Vagina (tissue), 2 donors: ENCODE measurements at regions not wholly inside any gene's neighbourhood (a gene's known extent, or its start where the extent isn't known, plus 50 kb on each side); places are given as distances from the start of the nearest gene placed in this dataset.

Experiments used
- DNase-seq, 2 donors: peaks; one replicate each; pipeline ENCODE4 v3.0.0-alpha.2; 2017; ENCODE audit errors: extremely low spot score in 2 of 2
- H3K27ac ChIP-seq: fragments of 200-600 bp; sonication (generic); one replicate; pipeline ENCODE4 v1.5.1; 2019
- H3K27me3 ChIP-seq: fragments of 200-600 bp; sonication (generic); one replicate; pipeline ENCODE4 v1.5.1; 2019
- H3K36me3 ChIP-seq, 2 donors: fragments of 200-600 bp; sonication (generic); one replicate each; pipeline ENCODE4 v1.5.1; 2017 to 2019
- H3K4me1 ChIP-seq: fragments of 200-600 bp; sonication (generic); one replicate; pipeline ENCODE4 v1.5.1; 2019
- H3K4me3 ChIP-seq, 2 donors: fragments of 200-600 bp; sonication (generic); 1 replicate in 1 of 2; 2 replicates in 1 of 2; pipeline ENCODE4 v1.5.1; 2016 to 2019
- H3K9me3 ChIP-seq: fragments of 200-600 bp; sonication (generic); one replicate; pipeline ENCODE4 v1.5.1; 2019
- POLR2A ChIP-seq, 2 donors: fragments of 450-650 bp; IDR thresholded peaks; one replicate each; pipeline ENCODE4 v1.6.1; 2017; ENCODE audit warnings: antibody characterized with exemption in 2 of 2, mild to moderate bottlenecking in 2 of 2, moderate library complexity in 2 of 2
- POLR2AphosphoS5 ChIP-seq, 2 donors: sonication (generic); formaldehyde crosslinking; IDR thresholded peaks; one replicate each; pipeline ENCODE4 v1.9.0; 2017; ENCODE audit warnings: antibody characterized with exemption in 2 of 2, mild to moderate bottlenecking in 2 of 2, low read depth in 1 of 2; ENCODE audit not compliant: insufficient read depth in 1 of 2
- intact Hi-C: fragments of 100-400 bp; cut with DNase I; formaldehyde crosslinking; loops from one replicate; pipeline ENCODE4 v1.15.1; 2023
- TF ChIP-seq, protein P1 (sequence below), 3 experiments: fragments of 450-650 bp in 2 of 3; fragments of 200-600 bp in 1 of 3; sonication (generic) in 1 of 3; IDR thresholded peaks; one replicate each; pipeline ENCODE4 v1.5.1; 2017 to 2019; ENCODE audit warnings: antibody characterized with exemption in 3 of 3, mild to moderate bottlenecking in 2 of 3, moderate library complexity in 2 of 3

- Histone ChIP-seq H3K4me3 (no peak overlapping the region), H3K4me1 (no peaks in the 10 kb centered on the region), H3K27me3 (no peaks in the 10 kb centered on the region), H3K9me3 (no peaks in the 10 kb centered on the region), H3K27ac (no peak overlapping the region), H3K36me3 (no peaks in the 10 kb centered on the region)
- no peak for DNase-seq
- intact Hi-C loops, result no loop called here
- TF ChIP-seq, protein P1, sequence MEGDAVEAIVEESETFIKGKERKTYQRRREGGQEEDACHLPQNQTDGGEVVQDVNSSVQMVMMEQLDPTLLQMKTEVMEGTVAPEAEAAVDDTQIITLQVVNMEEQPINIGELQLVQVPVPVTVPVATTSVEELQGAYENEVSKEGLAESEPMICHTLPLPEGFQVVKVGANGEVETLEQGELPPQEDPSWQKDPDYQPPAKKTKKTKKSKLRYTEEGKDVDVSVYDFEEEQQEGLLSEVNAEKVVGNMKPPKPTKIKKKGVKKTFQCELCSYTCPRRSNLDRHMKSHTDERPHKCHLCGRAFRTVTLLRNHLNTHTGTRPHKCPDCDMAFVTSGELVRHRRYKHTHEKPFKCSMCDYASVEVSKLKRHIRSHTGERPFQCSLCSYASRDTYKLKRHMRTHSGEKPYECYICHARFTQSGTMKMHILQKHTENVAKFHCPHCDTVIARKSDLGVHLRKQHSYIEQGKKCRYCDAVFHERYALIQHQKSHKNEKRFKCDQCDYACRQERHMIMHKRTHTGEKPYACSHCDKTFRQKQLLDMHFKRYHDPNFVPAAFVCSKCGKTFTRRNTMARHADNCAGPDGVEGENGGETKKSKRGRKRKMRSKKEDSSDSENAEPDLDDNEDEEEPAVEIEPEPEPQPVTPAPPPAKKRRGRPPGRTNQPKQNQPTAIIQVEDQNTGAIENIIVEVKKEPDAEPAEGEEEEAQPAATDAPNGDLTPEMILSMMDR (IDR thresholded peaks at IDR 0.05), result no peak
- TF ChIP-seq POLR2A (IDR thresholded peaks at IDR 0.05), result no peak
- TF ChIP-seq POLR2AphosphoS5 (IDR thresholded peaks at IDR 0.05; ENCODE audit: insufficient read depth in 1 of 2, low read depth in 1 of 2), result no peak
Measured at GRCh38 chr4:31999848-32000247, 1279.7 kb downstream of the PCDH7 start.

DNA sequence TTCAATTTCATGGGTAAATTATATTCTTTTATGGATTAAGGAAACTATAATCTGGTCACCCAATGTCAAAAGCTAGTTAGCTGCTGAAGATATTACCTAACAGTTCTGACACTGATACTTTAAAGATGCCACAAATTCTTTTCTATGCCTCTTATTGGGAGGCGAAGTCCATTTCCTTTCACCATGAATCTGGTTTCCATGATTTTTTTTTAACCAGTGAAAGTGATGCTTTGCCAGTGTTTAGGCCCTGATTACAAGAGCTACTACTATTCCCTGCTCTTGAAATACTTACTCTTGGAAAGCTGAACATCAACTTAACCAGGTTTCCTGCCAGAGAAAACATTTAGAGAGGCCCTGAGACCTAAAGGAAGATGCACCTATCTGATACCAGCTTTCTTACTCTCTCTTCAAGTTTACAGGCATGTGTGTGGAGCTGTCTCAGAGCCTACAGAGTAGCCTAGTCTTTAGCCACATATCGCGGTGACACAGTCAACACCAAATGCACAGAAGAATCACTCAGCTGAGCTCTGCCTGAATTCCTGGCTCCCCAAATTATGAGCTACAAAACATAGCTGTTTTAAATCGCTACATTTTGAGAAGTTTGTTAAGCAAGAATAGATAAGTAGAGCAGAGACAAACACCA is 1280.8 kb downstream of the PCDH7 start:
- intact Hi-C loops, result no loop called here
- TF ChIP-seq POLR2AphosphoS5 (IDR thresholded peaks at IDR 0.05; ENCODE audit: insufficient read depth in 1 of 2, low read depth in 1 of 2), result no peak
- no peak for TF ChIP-seq POLR2A (IDR thresholded peaks at IDR 0.05)
- TF ChIP-seq, protein P1 (IDR thresholded peaks at IDR 0.05), result no peak
- Histone ChIP-seq H3K27ac (no peak overlapping the region), H3K36me3 (no peaks in the 10 kb centered on the region), H3K4me3 (no peak overlapping the region), H3K4me1 (no peaks in the 10 kb centered on the region), H3K9me3 (no peaks in the 10 kb centered on the region), H3K27me3 (no peaks in the 10 kb centered on the region)
- DNase-seq, result no peak

DNA sequence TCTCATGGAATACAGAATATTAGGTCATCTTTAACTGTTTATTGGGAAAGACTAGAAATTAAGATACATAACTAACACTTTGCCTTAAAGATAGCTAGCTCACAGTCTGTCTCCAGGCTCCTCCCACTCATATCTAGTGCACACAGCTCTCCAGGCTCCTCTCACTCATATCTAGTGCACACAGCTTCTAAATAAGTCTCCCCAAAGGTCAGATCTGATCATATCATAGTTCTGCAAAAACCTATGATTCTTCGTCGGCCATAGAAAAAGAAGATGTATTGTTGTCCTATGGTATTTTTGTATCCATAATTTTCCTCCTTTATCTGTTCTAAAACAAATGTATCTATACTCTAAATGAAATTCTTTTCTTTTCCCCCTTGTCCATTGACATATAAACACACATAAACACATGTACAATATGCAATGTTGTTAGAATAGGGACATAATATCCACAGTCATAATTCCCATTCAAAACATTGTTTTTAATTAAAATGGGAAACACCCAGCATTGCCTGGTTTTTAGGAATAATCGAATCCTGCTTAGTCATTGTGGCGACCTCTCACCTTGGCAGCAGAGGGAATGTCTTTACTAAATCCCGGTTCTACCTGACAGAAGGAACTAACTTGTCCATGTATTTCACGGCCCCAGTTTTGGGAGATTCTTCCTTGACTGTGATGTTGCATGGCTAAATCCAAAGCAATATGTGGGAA is 1282.0 kb downstream of the PCDH7 start:
- no peaks in the 10 kb centered on the region for H3K27me3 ChIP-seq
- H3K27ac ChIP-seq, result no peak overlapping the region
- no peak for TF ChIP-seq POLR2A (IDR thresholded peaks at IDR 0.05)
- no peak for TF ChIP-seq POLR2AphosphoS5 (IDR thresholded peaks at IDR 0.05; ENCODE audit: insufficient read depth in 1 of 2, low read depth in 1 of 2)
- TF ChIP-seq, protein P1 (IDR thresholded peaks at IDR 0.05), result no peak
- H3K4me3 ChIP-seq, result no peak overlapping the region
- no peaks in the 10 kb centered on the region for H3K9me3 ChIP-seq
- no peaks in the 10 kb centered on the region for H3K4me1 ChIP-seq
- intact Hi-C loops, result no loop called here
- DNase-seq, result no peak
- no peaks in the 10 kb centered on the region for H3K36me3 ChIP-seq

- intact Hi-C loops, result no loop called here
- Histone ChIP-seq H3K36me3 (no peaks in the 10 kb centered on the region), H3K27ac (no peak overlapping the region), H3K4me3 (no peak overlapping the region), H3K9me3 (no peaks in the 10 kb centered on the region), H3K4me1 (no peaks in the 10 kb centered on the region), H3K27me3 (no peaks in the 10 kb centered on the region)
- no peak for TF ChIP-seq POLR2A (IDR thresholded peaks at IDR 0.05)
- TF ChIP-seq POLR2AphosphoS5 (IDR thresholded peaks at IDR 0.05; ENCODE audit: insufficient read depth in 1 of 2, low read depth in 1 of 2), result no peak
- TF ChIP-seq, protein P1 (IDR thresholded peaks at IDR 0.05), result no peak
- DNase-seq, result no peak
Measured at GRCh38 chr4:32003548-32003947, 1283.4 kb downstream of the PCDH7 start.

GRCh38 chr4:32010221-32010620 is 1290.1 kb downstream of the PCDH7 start:
- Histone ChIP-seq H3K36me3 (no peaks in the 10 kb centered on the region), H3K27ac (no peak overlapping the region), H3K27me3 (no peaks in the 10 kb centered on the region), H3K4me3 (no peak overlapping the region), H3K9me3 (no peaks in the 10 kb centered on the region), H3K4me1 (no peaks in the 10 kb centered on the region)
- no peak for DNase-seq
- intact Hi-C loops, result no loop called here
- TF ChIP-seq POLR2A (IDR thresholded peaks at IDR 0.05), result no peak
- TF ChIP-seq, protein P1 (IDR thresholded peaks at IDR 0.05), result no peak
- TF ChIP-seq POLR2AphosphoS5 (IDR thresholded peaks at IDR 0.05; ENCODE audit: insufficient read depth in 1 of 2, low read depth in 1 of 2), result no peak
